ENCODE measurements at regions not wholly inside any gene's neighbourhood (a gene's known extent, or its start where the extent isn't known, plus 50 kb on each side); places are given as distances from the start of the nearest gene placed in this dataset.

- no peak for DNase-seq
Measured at GRCh38 chr2:120428748-120429147, 82.8 kb downstream of the INHBB start.

DNA sequence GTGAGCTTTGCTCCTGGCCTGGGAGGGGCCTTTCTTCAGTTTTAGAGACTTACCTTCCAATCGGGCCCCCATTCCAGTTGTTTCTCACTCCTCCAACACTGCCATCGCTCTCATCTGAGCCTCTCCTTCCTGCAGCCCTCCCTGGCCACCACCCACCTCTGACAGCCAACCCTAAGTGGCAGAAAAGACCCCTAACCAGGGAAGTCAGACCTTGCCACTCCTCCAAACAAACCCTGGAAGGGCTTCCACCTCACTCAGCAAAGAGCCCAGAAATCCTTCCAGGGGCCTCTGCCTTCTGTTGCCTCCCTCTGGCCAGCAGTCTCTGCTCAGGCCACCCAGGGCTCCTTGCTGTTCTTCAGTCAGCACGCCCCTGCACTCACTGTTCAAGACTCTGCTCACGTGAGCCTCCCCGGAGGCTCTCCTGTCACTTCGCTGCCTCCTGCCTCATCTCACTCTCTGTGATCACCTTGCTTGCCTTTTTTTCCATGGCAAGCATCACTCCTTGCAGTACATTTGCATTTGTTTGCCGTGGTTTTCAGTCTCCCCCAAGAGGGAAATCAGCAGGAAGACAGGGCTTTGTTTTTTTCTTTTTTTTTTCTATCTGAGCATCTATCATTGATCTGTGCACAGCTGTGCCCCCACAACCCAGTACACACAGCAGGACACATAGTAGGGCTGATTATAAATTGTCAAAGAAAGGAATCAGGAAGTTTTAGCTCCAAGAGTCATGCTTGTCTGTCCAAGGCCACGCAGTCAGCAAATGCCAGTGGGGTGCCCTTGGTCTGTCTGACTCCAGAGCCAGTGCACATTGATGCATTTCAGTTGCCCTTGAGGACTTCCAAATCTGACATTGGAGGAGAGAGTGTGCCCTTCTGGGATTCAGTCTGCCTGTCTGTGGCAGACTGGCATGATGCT lies 83.9 kb downstream of the INHBB start:
- DNase-seq: no peak

- DNase-seq: no peak
Measured at GRCh38 chr2:120430501-120430830, 84.5 kb downstream of the INHBB start.

GRCh38 chr2:120430957-120431356 lies 85.0 kb downstream of the INHBB start:
- no peak for DNase-seq

DNA sequence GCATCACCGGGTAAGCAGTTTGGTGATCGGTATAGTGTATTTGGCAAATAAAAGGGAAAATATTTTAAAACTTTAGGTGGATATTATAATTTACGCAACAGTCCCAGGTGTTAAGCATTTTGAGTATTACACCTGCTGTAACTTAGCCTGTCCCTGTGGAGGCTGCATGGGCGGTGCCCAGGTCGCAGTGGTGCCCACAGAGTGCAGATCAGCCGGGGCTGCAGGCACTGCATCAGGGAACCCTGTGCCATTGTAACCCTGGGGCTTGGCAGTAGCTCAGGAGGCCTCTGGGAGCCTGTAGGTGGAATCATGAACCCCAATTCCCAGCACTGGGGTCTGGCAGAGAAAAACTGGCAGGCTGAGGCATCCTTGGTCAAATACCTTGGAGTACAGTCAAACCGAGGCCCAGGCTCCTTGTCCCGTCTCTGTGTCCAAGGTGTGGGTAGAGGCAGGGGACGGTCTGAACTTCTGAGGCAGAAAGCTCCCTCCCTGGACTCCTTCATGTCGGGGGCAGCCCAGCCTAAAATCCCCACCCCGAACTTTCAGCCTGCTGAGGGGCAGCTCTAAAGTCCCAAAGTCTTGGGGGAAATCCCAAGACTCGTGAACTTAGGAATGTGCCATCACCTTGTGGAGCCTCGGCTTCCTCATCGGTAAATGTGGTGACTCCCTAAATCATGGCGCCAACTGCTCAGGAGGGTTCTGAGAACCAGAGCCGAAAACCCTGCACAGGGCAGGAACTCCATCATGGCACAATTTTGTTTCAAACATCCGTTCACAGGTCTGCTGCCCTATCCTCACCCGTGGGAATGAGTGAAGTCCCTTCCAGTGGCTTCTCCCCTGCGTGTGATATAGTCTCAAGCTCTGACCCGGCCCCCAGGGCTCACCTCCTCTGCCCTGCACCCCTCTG lies 85.7 kb downstream of the INHBB start:
- no peak for DNase-seq

GRCh38 chr2:120432293-120432975 lies 86.5 kb downstream of the INHBB start:
- DNase-seq: no peak

GRCh38 chr2:120432976-120433815 lies 87.3 kb downstream of the INHBB start:
- DNase-seq: no peak

GRCh38 chr2:120433816-120434290 lies 87.9 kb downstream of the INHBB start:
- no peak for DNase-seq

- no peak for DNase-seq
Measured at GRCh38 chr2:120434492-120435308, 88.8 kb downstream of the INHBB start.

- no peak for DNase-seq
Measured at GRCh38 chr2:120435671-120436459, 89.9 kb downstream of the INHBB start.

DNA sequence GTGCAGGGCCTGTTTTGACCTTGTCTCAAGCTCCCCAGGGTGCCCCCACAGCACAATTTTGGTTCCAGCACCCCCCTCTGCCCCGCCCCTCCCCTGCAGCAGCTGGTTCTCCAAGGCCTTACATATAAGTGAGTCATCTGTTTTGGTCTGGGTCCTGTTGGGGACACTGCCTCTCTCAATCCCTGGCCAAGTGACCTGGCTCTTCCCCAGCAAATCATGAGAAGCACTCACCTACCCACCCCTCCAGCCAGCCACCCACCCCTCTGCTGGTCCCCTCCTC lies 90.5 kb downstream of the INHBB start:
- no peak for DNase-seq

- DNase-seq: no peak
Measured at GRCh38 chr2:120436885-120437603, 91.1 kb downstream of the INHBB start.

- no peak for DNase-seq
Measured at GRCh38 chr2:120437604-120438000, 91.7 kb downstream of the INHBB start.

DNA sequence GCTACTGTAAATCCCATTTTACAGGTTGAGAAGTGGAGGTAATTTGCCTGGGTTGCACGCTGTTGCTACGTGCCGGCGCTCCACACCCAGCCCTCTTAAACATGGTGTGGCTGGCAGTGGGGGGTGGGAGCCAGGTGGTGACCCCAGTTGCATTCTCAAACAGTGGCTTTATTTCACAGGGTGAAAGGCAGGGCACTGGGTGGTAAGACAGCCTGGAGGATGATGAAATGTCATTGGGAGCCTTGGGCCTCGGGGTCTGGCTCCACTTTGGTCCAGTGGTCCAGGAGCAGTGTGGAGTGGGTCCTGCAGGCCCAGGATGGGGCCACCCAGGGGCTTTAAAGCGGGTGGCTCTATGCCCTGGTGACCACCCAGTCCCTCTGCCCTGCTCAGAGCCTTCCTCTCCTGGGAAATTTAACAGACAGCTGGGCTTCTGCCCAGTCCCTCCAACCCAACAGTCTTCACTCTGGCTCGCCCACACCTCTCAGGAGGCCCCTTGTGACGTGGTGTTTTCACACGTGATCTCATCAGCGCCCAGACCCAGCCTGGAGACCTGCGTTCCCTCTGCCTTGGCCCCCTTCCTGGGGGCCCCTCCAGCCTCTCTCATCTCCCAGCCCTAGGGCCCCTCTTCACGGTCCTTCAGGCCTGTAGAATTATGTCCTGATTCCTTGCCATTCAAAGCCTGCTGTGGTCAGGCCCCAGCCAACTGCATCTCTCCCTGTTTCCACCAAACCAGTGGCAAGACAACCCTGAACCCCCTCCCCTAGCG lies 92.5 kb downstream of the INHBB start:
- DNase-seq: no peak

- DNase-seq: no peak
Measured at GRCh38 chr2:120439067-120439368, 93.1 kb downstream of the INHBB start.

- no peak for DNase-seq
Measured at GRCh38 chr2:120439637-120440384, 93.9 kb downstream of the INHBB start.

DNA sequence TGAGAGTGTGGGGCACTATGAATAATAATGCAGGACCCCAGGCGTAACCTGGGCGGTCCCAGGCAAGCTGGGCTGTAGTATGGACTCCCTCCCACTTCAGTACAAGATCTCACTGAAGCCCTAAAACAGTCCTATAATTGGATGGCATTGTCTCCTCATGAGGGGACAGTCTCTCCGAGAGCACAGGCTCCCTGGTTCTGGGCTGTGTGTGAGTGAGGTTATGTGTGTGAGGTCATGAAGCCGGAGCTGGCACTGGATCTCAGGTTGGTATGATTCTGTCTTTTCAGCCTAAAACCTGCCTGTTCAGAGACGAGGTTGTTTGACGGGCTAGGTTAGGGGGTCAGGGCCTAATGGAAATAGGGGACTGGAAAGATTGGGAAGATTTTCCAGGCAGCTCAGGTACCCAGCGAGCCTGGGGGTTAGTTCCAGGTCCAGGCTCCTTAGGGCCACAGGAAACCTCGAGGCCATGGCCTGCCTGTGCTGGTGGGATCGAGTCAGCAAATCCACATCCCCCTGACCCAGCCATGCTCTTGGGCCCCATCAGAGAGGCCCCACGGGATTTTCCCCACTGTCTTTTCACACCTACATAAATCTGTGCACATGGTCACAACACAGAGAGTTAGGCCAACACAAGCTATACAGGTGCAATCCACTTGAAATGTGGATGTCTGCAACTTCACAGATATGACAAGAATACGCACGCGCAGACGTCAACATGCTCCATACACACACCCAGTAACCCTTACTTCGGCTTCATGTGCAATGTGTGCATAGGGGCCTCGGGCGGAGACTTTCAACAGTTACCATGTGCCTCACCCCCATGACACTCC lies 94.8 kb downstream of the INHBB start:
- no peak for DNase-seq

DNA sequence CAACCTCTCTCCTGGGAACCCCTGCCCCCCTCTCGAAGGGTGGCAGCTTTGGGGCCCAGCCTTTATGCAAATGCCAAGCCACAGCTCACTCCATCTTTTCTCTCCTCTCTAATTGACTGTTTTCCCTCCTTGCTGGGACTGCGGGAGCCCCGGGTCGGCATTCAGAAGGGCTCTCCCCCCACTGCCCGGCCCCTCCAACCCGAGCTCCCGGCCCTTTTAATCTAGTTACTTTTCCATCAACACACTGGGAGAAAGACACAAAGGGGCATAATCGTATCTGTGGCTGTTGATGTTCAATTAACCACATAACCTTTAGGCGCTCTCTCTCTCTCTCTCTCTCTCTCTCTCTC lies 95.4 kb downstream of the INHBB start:
- no peak for DNase-seq
